ENCODE measurements at regions not wholly inside any gene's neighbourhood (a gene's known extent, or its start where the extent isn't known, plus 50 kb on each side); places are given as distances from the start of the nearest gene placed in this dataset.

DNA sequence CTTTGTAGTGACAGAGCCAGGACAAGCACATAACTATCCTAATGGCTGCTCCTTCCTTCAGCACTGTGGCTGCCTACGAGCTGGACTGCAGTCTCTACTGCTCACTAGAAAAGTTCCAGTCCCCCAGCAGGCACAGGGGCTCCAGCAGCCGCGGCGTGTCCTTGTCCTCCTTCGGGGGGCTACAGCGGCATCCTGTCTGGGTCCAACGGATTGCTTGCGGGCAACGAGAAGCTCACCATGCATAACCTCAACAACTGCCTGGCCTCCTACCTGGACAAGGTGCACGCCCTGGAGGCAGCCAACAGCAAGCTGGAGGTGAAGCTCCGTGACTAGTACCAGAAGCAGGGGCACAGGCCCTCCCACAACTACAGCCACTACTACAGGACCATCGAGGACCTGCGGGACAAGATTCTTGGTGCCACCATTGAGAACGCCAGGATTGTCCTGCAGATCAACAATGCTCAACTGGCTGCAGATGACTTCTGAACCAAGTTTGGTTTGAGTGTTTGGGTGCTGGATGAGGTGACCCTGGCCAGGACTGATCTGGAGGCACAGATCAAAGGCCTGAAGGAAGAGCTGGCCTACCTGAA is 169.4 kb downstream of the NDUFA12 start:
- POLR2A ChIA-PET, result no interaction called here
- DNase-seq (ENCODE audit: extremely low spot score), result no peak
- TF ChIP-seq, protein P1, sequence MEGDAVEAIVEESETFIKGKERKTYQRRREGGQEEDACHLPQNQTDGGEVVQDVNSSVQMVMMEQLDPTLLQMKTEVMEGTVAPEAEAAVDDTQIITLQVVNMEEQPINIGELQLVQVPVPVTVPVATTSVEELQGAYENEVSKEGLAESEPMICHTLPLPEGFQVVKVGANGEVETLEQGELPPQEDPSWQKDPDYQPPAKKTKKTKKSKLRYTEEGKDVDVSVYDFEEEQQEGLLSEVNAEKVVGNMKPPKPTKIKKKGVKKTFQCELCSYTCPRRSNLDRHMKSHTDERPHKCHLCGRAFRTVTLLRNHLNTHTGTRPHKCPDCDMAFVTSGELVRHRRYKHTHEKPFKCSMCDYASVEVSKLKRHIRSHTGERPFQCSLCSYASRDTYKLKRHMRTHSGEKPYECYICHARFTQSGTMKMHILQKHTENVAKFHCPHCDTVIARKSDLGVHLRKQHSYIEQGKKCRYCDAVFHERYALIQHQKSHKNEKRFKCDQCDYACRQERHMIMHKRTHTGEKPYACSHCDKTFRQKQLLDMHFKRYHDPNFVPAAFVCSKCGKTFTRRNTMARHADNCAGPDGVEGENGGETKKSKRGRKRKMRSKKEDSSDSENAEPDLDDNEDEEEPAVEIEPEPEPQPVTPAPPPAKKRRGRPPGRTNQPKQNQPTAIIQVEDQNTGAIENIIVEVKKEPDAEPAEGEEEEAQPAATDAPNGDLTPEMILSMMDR (IDR thresholded peaks at IDR 0.05; ENCODE audit: control extremely low read depth, extremely low read depth, low read depth, missing control alignments), result no peak
- CTCF ChIA-PET, result interaction anchor here (1.3 to 1.9 kb wide), 5 partner anchors 13 to 71 kb away, joined by 3 to 4 read pairs (median 4); no protein-coding TSS in a partner anchor

DNA sequence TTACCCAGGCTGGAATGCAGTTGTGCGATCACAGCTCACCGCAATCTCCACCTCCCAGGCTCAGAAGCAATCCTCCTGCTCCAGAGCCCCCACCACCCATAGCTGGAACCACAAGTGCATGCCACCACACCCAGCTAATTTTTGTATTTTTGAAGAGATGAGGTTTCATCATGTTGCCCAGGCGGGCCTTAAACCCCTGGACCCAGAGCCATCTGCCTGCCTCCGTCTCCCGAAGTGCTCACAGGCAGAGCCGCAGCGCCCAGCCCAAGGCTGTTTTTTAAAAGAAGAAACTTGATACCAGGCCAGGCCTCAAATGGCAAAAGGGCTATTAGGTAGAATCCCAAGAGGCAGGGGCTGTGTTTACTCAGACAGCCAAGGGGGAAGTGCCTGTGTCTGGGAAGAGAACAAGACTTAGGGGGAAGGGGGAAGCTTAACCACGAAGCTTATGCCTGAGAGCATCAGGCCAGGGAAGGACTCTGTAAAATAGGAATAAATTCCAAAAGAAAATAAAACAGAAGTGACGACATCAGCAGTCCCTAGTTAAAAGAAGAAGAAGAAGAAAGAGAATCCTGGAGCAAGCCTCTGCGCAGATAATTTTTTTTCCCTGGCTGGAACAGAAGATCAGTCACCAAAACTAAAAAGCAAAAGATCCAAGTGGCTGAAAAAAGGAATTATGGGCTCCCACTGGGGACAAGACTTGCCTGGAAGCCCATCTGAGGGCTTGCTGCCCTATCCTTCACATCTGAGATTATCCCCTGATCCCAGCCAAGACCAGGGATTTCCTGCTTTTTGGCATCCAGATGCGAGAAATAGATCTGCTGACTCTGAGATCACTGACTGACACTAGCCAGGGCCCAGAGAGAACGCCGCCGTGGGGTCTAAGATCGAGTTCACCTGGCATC is 170.5 kb downstream of the NDUFA12 start:
- DNase-seq (ENCODE audit: extremely low spot score), result no peak
- CTCF ChIA-PET, result interaction anchor here (0.9 to 5.4 kb wide), 4 partner anchors 10 to 42 kb away, joined by 3 to 16 read pairs (median 4); no protein-coding TSS in a partner anchor
- POLR2A ChIA-PET, result interaction anchor here (0.9 kb wide), 1 partner anchor 15 kb away, joined by 3 read pairs; no protein-coding TSS in a partner anchor
- TF ChIP-seq, protein P1 (IDR thresholded peaks at IDR 0.05; ENCODE audit: control extremely low read depth, extremely low read depth, low read depth, missing control alignments), result no peak

DNA sequence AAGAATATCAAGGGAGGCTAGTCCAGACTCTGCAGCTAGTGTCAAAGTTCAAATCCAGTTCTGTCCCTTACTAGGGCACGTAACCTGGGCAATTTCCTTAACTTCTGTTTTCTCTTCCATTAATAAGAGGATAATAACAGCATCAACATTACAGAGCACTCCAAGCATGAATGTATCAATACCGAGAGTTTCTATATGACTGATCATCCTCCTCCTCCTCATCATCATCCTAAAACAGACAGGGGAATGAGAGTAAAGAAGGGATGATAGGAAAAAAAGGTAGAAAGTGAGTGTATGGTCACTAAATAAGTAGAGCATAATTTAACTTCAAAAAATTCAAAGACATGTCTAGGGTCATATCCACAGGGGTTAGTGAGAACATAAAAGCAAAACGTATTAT is 171.4 kb downstream of the NDUFA12 start:
- TF ChIP-seq, protein P1 (IDR thresholded peaks at IDR 0.05; ENCODE audit: control extremely low read depth, extremely low read depth, low read depth, missing control alignments), result no peak
- CTCF ChIA-PET, result interaction anchor here (0.9 to 5.4 kb wide), 7 partner anchors 10 to 172 kb away, joined by 3 to 16 read pairs (median 4); partner anchors contain the start of gene NDUFA12
- POLR2A ChIA-PET, result no interaction called here
- DNase-seq (ENCODE audit: extremely low spot score), result no peak

DNA sequence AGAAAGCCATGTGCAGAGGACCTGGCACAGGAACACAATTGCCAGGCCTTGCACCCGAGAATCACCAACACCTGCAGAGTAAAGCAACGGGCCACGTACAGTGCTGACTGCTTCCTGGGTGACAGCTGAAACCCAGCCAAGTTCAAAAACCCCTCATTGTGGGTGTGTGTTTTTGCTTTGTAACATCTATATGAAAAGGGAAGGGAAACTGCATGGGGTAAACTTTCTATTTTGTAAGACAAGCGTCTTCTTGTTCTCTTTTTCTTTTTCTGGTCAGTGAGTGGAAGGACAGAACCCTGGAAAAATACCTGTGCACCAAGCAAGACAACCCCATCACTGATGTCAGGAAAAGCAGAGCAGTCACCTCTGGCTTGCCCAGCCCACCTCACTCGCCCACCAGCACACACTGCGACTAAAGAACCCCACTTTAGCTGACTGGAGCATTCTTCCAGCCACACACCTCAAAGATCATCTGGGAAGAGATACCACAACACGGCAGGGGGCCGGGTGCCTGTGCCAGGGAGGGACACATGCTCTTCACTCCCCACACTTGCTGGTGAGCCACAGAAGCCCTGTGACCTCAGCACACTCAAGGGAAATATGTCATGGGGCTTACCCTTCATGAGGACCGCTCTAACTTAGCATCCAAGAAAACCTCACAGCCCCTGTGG is 172.3 kb downstream of the NDUFA12 start:
- TF ChIP-seq, protein P1 (IDR thresholded peaks at IDR 0.05; ENCODE audit: control extremely low read depth, extremely low read depth, low read depth, missing control alignments), result no peak
- ChIA-PET POLR2A (no interaction called here), CTCF (interaction anchor here (1.0 to 5.4 kb wide), 6 partner anchors 8 to 173 kb away, joined by 3 to 16 read pairs (median 5); partner anchors contain the start of gene NDUFA12)
- peak; percentile 85 for DNase-seq (ENCODE audit: extremely low spot score)

DNA sequence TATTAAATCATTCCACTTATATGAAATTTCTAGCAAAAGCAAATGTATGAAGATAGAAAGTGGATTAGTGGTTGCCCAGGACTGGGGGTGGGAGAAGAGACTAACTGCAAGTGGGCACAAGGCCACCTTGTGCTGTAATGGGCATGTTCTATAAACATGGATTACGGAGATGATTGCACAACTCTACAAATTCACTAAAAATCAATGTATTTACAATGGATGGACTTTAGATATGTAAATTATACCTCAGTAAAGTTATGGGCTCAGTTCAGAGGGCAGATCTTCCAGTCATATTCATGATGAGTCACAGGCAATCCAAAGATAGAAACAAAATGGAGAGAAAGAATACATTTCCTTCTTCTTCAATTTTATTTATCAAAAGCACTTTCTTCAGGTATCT is 173.9 kb downstream of the NDUFA12 start:
- POLR2A ChIA-PET, result no interaction called here
- CTCF ChIA-PET, result interaction anchor here (1.0 to 5.4 kb wide), 7 partner anchors 9 to 30 kb away, joined by 3 to 16 read pairs (median 4); no protein-coding TSS in a partner anchor
- TF ChIP-seq, protein P1 (IDR thresholded peaks at IDR 0.05; ENCODE audit: control extremely low read depth, extremely low read depth, low read depth, missing control alignments), result no peak
- DNase-seq (ENCODE audit: extremely low spot score), result no peak

DNA sequence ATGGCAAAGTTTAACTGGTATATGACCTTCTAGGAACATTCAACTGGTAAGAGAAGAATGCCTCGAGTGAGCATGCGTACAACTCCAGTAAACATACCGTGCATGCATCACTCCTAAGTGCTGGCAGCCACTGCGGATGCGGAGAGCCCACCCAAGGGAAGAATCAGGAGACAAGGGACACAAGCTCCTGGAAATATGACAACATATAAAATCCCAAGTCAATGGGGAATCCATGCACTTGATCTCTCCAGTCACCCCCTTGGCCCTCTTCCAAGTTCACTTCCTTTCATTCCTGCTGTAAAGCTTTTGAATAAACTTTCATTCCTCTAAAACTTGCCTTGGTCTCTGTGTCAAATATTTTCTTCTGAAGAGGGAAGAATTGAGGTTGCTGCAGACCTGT is 168.7 kb upstream of the TMCC3 start:
- TF ChIP-seq, protein P1 (IDR thresholded peaks at IDR 0.05; ENCODE audit: control extremely low read depth, extremely low read depth, low read depth, missing control alignments), result no peak
- CTCF ChIA-PET, result interaction anchor here (1.7 to 3.4 kb wide), 5 partner anchors 11 to 56 kb away, joined by 7 to 18 read pairs (median 13); no protein-coding TSS in a partner anchor
- no peak for DNase-seq (ENCODE audit: extremely low spot score)
- POLR2A ChIA-PET, result no interaction called here

Measured in GM10248 (cell line).